GM21515 (cell line): ENCODE measurements at regions not wholly inside any gene's neighbourhood (a gene's known extent, or its start where the extent isn't known, plus 50 kb on each side); places are given as distances from the start of the nearest gene placed in this dataset.

ENCODE experiments used
- ATAC-seq: cut with Tn5 transposase; IDR thresholded peaks from one replicate; pipeline ENCODE4 v1.9.1; 2021; ENCODE audit not compliant: unreplicated experiment

DNA sequence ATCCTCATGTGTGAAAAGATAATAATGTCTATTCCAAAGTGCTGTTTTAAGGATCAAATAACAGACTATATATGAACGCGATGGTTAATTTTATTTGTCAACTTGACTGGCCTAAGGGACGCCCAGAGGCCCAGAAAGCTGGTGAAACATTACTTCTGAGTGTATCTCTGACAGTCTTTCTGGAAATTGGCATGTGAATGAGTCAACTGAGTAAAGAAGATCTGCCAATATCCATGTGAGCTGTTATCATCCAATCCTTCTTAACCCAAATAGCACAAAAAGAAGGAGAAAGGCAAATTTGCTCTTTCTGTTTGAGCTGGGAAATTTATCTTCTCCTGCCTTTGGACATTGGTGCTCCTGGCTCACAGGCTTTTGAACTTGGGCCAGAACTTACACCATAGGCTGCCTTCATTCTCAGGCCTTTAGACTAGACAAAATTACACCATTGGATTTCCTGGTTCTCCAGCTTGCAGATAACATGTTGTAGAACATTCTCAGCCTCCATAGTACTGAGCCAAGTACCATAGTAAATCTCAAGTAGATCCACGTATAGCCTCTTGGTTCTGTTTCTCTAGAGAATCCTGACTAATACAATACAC lies 114.7 kb upstream of the DOCK10 start:
- no peak for ATAC-seq

DNA sequence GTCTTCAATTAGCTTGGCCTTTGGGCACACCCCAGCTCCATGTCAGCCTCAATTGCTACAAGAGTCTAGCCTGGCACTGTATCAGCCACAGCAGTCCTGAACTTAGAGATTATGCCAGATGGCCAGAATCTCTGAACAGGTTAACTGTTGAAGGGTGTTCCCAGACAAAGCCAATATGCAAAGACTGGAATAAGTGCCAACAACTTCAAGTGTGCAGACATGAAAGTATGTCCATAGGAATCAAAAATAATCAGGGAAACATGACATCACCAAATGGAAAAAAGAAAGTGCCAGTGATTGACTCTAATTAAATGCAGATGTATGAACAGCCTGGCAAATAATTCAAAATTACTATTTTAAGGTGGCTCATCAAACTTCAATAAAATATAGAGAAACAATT lies 98.5 kb upstream of the DOCK10 start:
- no peak for ATAC-seq

DNA sequence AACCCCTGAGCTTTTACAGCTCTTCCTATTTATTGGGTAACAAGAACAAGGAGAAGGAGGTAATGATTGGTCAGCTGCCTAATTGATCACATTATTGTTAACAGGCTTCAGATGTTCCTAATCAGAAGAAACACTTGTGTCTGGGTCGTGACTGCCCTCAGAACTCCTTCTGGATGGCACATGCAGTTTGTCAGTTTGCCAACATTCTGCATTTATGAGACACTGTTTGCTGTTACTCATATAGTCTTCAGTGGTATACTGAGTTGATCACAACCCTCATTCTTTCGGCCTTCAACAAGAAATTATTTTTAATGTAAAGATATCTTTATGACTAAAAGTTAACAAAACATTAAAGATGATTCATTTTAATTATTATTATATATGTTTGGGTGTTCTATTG lies 95.7 kb upstream of the DOCK10 start:
- no peak for ATAC-seq

DNA sequence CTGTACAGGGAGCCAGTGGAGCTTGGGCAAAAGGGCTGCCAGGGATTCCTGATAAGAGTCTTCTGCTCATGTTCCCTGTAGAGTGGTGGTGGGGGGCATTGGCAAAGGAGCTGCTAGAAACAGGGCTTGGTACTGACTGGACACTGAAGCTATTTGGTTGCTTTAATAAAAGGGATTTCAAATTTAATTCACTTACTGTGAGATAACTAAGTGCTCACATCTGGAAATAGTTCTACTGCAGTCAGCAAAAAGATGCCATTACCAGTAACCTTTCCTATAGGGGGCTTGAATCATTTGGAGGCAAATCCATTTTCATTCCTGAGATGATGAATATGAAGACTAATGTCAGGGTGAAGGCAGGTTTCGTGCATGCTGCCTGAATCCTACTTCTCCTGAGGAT lies 94.3 kb upstream of the DOCK10 start:
- ATAC-seq, result no peak

DNA sequence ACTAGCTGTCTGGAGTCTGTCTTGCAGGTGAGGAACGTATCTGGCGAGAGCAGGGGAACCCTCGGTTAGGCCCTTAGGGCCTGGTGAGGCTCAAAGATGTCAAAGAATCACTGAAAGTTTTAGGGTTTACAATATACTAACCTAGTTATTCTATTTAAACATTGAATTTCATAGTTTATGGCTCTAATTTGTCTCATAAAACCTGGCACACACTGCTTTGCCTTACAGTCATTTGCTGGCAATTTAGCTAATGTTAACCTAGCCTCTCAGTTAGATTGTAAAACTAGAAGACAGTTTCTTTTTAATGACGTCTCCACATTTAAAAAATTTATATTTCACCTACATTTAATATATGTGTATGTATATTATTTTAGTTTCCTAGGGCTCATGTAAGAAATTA lies 89.6 kb upstream of the DOCK10 start:
- ATAC-seq, result no peak

DNA sequence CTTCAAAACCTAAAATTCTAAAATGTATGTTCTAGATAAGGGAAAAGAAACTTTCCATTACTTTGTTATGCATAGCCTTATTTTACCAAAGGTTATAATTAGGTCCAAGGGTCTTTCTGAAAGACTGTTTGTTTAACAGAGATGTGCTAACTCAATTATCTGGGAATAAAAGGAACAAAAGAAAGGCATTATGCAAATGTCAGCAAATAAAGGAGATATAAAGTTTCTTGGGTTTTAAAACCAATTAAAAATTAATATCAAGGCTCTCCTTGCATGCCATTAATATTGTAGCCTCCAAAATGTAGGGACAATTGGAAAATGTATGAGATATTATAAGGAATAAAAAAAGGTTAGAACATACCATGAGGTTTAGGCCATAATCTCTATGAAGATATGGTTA lies 87.8 kb upstream of the DOCK10 start:
- ATAC-seq, result no peak

DNA sequence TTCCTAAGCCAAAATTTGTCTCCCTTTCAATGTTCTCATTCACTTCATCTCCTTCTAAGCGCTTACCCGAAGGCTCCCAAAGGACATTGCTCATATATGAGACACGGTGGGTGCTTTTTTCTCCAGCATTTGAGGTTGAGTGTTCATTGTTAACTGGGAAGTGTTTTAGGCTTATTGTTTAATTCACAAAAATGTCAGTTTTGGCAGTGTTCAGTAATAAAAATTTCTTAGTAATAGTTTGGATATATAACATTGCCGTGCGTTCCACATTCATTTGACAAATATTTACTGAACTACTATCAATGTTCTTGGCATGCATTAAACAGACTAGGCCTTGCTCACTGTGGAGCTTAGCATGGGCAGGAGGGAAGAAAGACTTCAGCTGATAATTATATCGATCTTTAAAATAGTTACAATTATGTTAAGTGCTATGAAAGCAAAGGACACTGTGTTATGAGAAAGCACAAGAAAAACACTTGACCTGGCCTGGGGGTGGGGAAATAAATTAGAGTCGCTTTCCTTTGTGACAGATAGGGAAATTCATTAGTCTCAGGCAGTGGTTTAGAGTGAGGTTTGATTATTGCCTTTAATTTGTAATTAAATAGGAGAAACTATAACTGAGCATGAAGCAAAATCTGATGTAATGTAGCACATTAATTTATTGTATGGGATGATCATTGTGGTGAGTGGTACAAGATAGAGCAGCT lies 82.2 kb upstream of the DOCK10 start:
- ATAC-seq, result no peak

DNA sequence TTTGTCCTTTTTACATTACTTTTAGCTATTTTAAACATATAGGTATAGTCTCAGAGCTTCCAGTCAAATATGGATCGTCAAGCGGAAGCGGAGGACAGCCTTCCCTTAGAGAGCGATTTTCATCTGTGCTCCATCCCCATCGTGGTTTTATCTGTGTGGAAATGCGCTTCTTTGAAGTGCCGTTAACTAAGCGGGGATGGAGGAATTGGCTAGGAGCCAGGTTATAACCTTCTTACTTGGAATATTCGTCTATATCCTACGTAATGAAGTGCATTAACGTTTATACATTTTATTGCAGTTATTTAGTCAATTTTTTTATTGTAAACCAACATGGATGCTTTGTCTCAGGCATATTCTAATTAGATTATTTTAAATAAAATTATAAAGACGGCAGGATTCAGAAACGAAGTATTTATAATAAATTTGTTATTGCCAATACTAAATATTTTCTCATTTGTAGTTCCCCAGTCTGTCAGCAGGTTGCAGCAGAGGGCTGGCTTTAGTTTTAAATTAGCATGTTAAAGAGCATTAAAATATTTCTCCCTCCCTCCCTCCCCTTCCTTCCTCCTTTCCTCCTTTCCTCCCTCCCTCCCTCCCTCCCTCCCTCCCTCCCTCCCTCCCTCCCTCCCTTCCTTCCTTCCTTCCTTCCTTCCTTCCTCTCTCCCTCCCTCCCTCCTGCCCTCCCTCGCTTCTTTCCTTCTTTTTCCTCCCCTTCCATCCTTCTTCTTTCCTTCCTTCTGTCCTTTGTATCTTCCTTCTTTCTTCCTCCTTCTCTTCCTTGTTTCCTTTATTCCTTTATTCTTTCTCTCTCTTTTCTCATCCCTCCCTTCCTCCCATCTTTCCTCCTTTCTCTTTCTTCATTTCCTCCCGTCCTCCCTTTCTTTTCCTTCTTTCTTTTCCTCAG lies 80.6 kb upstream of the DOCK10 start:
- no peak for ATAC-seq

DNA sequence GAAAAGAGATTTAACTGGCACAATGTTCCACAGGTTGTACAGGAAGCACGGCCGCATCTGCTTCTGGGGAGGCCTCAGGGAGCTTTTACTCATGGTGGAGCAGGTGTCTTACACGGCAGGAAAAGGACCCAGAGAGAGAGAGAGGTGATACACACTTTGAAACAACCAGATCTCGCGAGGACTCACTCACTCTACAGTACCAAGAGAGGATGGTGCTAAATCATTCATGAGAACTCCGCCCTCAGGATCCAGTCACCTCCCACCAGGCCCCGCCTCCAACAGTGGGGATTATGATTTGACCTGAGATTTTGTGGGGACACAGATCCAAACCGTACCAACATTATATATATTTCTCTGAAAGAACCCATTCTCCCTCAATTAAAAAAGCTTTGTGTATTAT lies 79.7 kb upstream of the DOCK10 start:
- no peak for ATAC-seq

DNA sequence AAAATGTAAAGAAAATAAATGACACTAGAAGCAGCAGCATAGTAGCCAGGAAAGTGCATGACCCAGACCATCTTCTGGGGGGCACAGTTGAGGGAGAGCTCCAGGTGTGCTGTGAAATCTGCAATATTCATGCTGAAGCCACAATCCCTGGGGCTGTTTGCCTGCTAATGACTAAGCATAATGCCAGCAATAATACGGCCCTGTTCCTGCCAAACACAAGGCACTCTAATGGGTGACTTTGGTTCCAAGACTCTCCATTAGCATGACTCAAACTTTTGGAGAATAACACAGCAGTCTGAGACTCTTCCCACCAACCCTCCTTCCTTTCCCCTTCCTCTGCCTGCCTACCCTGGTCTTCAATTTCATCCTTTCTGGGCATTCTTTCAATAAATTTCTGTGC lies 77.9 kb upstream of the DOCK10 start:
- no peak for ATAC-seq

DNA sequence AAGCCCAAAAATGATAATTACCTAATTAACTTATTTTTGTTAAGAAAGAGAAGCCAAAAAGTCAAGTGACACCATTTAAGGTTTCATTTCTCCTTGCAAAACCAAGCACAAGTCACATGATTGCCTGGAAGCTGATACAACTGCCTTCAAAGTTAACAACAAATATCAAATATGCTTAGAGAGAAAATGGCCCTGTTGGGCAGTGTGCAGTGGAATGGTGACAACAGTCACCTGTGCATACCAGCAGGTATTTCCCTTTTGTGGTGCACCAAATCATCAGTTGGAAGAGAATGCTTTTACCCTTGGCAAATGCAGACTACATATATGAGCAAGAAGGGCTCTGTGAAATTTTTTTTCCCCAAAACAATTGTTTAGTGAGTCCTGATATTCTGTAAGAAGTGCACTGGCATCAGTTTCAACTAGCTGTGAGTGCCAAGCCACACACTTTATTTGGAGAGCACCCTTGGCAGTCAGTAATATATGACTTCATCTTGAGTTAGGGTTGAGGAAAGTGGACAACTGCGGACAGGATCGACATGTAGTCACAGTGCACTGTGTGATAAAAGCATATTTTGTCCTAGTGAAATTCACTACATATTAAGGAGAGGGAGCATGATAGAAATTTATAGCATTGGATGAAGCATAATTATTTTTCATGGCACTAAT lies 74.9 kb upstream of the DOCK10 start:
- no peak for ATAC-seq

DNA sequence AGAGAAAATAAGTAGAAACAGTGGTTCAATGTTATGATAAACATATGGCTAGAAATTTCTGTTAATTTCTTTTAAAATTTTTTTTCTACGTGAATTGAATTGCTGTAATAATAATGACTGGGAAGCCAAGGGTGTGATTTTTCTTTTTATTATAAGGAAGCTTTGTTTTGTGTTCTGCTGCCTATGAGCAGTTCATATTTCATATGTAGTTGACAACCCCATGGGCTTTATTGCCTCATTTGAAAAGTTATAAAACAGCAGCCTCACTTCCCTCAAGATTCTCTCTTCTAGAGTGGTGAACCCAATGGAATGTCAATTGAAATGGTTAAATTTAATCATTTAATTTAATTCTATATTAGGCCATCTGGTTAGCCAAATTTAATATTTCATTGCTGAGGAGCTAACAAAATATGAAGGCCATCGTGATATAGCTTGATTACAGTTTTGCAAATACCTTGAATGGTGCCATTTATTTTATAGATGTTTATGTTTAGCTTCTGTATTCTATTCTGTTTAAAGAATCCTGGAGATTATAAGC lies 72.6 kb upstream of the DOCK10 start:
- no peak for ATAC-seq

DNA sequence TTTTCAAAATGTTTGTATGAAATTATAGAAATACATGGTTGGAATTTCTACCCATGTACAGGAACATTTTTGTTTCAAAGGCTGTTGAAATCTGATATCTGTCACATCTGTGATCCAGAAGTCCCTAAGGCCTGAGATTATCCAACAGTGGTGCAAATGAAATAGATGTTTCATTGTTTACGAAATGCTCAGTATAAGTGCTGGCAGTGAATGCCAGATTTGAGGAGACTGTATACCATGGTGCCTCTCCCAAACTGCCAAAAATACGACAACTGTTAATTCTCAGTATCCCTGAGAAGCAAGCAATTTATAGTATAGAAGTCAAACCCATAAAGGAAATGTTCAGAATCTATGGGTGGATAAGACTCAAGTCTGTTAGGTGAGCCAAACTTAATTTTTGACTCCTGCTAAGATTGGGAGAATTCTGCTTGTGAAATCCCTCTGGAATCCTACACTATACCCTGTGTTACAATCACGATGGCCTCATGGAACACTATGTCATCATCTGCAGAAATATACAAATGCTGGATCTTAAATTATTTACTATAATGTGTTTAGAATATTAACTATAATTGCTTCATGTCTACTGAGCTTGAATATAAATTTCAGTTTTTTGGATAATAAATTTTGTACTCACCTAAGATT lies 71.2 kb upstream of the DOCK10 start:
- ATAC-seq, result no peak

DNA sequence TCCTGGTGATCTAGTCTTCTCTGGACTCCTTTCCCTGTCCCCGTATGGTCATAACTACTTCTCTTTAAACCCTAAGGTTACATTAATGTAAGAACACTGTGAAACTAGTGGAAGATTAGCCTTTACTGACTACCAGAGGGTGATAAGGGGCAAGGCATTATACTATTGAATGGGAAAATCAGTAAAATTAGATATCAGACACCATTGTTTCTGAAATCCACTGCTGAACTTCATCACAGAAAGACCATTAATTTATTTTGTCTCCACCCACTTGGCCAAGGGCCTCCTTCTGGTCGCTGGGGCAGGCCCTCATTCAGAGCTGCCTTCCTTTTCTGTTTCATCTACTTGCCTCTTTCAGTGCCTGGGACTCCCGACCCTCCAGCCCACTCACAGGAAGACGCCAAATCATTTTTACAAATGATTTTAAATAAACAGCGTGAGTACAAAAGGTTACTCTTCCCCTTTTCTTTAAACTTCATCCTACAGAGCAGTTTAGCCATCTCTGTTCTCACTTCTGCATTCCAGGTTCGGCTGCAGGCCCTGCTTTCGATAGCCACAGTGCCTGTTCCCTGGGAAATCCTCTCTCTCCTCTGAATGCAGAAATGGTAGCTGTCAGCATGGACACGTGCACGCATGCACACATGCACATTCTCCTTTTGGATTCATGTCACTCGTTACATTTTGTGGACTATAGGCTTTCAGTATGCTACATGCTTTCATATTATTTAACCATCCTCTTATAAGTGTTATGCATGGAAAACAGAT lies 70.3 kb upstream of the DOCK10 start:
- no peak for ATAC-seq

DNA sequence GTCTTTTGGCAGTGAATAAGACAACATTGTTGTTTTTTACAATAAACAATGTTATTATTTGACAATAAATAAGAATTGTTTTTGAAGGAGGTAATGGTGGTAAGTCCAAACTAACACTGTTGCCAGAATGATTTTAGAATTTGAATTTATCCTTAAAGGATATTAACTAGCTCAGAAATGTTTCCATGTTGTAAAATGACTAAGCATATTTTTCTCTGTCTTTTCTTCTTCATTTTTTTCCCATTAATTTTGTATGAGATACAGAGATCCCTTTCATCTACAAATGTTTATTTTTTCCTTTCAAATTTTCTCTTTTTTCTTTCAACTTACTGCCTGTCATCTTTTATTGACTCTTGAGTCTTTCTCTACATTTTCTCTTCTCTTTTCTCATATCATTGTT lies 66.5 kb upstream of the DOCK10 start:
- no peak for ATAC-seq

DNA sequence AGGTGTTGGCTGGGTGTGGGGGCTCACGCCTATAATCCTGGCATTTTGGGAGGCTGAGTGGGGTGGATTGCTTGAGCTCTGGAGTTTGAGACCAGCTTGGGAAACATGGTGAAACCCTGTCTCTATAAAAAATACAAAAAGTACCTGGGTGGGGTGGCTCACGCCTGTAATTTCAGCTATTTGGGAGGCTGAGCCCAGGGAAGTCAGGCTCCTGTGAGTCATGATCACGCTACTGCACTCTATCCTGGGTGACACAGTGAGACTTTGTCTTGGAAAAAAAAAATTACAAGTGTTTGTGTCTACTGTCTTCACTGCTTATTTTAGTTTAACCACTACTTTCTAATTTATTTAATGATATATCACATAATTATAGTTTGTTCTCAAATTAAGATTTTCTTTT lies 62.7 kb upstream of the DOCK10 start:
- no peak for ATAC-seq

DNA sequence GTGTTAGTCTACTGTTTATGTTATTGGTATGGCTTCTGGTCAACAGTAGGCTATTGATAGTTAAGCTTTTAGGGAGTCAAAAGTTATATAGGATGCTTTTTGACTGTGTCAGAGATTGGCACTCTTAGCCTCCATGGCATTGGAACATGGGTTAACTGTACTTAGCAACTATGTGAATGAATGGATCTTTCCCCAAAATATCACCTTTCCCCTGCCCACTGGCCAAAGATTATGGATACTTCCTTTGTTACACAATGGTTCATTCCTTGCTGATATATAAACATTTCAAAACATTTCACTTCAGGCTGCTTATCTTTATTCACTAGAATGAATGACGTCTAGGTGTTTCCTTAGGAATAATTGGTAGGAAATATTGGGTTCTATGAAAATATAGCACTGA lies 62.1 kb upstream of the DOCK10 start:
- ATAC-seq, result no peak

DNA sequence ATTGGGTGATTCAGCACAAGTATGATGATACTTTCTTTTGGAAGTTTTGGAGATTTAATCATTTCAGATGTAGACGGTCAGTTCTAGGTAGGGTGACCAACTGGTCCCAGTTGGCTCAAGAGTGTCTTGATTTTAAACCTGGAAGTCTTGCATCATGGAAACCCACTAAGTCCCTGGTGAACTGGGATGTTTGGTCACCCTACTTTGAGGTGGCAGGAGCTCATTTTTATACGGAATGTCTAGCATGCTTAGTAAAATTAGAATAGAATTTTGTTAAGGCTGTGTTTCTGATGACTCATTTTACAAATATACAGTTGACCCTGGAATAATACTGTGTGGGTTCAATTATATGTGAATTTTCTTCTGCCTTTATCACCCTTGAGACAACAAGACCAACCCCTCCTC lies 61.5 kb upstream of the DOCK10 start:
- ATAC-seq, result no peak

DNA sequence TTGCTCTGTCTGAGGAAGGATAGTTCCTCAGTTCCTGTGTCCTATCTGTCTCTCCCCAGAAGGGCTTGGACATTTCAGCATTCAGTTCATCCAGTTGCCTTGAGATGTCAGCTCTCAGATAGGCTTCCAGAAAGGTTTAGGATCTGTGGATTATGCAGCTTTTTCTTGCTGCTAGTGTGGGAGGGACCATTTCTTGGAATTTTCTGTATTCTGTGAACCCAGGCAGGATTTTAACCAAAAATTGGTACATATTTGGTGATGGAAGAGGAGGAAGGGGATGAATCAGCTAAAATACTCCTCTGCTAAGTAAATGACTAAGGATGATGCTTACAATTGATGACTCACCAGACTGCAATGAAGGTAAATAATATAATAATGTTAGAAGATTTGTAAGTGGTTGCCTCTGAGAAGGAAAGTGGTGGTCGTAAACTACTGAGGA lies 58.6 kb upstream of the DOCK10 start:
- no peak for ATAC-seq

DNA sequence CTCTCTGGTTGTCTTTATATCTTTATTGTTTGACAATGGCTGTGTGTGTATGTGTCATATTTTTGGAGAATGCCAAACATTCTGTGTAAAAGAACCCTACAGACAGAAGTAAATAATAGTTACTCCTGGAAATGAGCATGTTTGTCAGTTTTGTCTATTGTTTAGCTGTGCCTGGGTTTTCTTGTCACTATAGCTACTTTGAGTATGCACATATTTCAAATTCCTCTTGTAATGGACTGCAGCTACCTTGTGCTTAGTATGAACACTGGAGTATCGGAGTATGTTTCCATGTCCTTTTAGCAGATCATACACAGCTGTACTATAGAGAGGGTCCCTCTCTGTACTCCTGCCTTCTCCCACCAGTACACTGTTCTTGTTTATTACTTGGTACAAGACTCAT lies 58.0 kb upstream of the DOCK10 start:
- ATAC-seq, result no peak
